HG03575 (cell line): ENCODE measurements at regions not wholly inside any gene's neighbourhood (a gene's known extent, or its start where the extent isn't known, plus 50 kb on each side); places are given as distances from the start of the nearest gene placed in this dataset.

Source experiments
- ATAC-seq: cut with Tn5 transposase; IDR thresholded peaks from one replicate; pipeline ENCODE4 v1.9.1; 2021; ENCODE audit not compliant: unreplicated experiment, insufficient number of reproducible peaks, low FRiP score; ENCODE audit errors: extremely low read depth

- ATAC-seq: no peak
Measured at GRCh38 chr7:18191862-18192625, 164.4 kb upstream of the PRPS1L1 start.

- ATAC-seq: no peak
Measured at GRCh38 chr7:18194616-18195015, 167.0 kb upstream of the PRPS1L1 start.

GRCh38 chr7:18196638-18197037, 169.0 kb upstream of the PRPS1L1 start:
- ATAC-seq: no peak

- ATAC-seq: no peak
Measured at GRCh38 chr7:18198868-18199267, 171.2 kb upstream of the PRPS1L1 start.

GRCh38 chr7:18200266-18200665, 172.6 kb upstream of the PRPS1L1 start:
- ATAC-seq: no peak

- no peak for ATAC-seq
Measured at GRCh38 chr7:18200855-18201254, 173.2 kb upstream of the PRPS1L1 start.

- ATAC-seq: no peak
Measured at GRCh38 chr7:18201350-18201749, 173.7 kb upstream of the PRPS1L1 start.

- no peak for ATAC-seq
Measured at GRCh38 chr7:18202315-18203045, 174.8 kb upstream of the PRPS1L1 start.

- ATAC-seq: no peak
Measured at GRCh38 chr7:18206331-18206730, 178.7 kb upstream of the PRPS1L1 start.

GRCh38 chr7:18208921-18209320, 181.3 kb upstream of the PRPS1L1 start:
- ATAC-seq: no peak

- no peak for ATAC-seq
Measured at GRCh38 chr7:18210377-18210776, 182.7 kb upstream of the PRPS1L1 start.

GRCh38 chr7:18210788-18211187, 183.1 kb upstream of the PRPS1L1 start:
- ATAC-seq: no peak

- no peak for ATAC-seq
Measured at GRCh38 chr7:18212308-18212707, 184.7 kb upstream of the PRPS1L1 start.

- no peak for ATAC-seq
Measured at GRCh38 chr7:18212758-18213157, 185.1 kb upstream of the PRPS1L1 start.

GRCh38 chr7:18213652-18214051, 186.0 kb upstream of the PRPS1L1 start:
- no peak for ATAC-seq

- no peak for ATAC-seq
Measured at GRCh38 chr7:18216270-18216669, 188.6 kb upstream of the PRPS1L1 start.

GRCh38 chr7:18221377-18222293, 194.0 kb upstream of the PRPS1L1 start:
- ATAC-seq: no peak

GRCh38 chr7:18222636-18223035, 195.0 kb upstream of the PRPS1L1 start:
- no peak for ATAC-seq

- ATAC-seq: no peak
Measured at GRCh38 chr7:18224138-18224537, 196.5 kb upstream of the PRPS1L1 start.
